HCT116 (cell line): ENCODE measurements at regions not wholly inside any gene's neighbourhood (a gene's known extent, or its start where the extent isn't known, plus 50 kb on each side); places are given as distances from the start of the nearest gene placed in this dataset.

Experiments
- ATAC-seq: fragments of 200-7000 bp; cut with Tn5 transposase; 2 replicates; pipeline ENCODE4 v1.9.1; 2020; ENCODE audit warnings: mild to moderate bottlenecking, moderate library complexity
- BruUV-seq: library from RNA; stranded (reverse); fragments of 400-500 nt; replicated peaks from 2 replicates; lab custom pipeline; 2021; lab: Mats Ljungman, UMichigan
- CTCF ChIA-PET: fragments of 300-600 bp; sonication (Branson Sonifier 250); formaldehyde crosslinking; loops from one replicate; lab custom pipeline; 2021; ENCODE audit warnings: antibody characterized with exemption; lab: Charles Lee
- POLR2A ChIA-PET: fragments of 300-600, 350-600 bp; sonication (Branson Sonifier 250); formaldehyde crosslinking; loops from one replicate; lab custom pipeline; 2021; ENCODE audit warnings: antibody characterized with exemption; lab: Charles Lee
- RAD21 ChIA-PET, 2 experiments: fragments of 300-600 bp; sonication (Branson Sonifier 250); formaldehyde crosslinking; loops; one replicate each; lab custom pipeline; 2023; ENCODE audit warnings: low total read pairs in 2 of 2; ENCODE audit not compliant: uncharacterized antibody in 2 of 2, unreplicated experiment in 2 of 2, low non-redundant PET in 1 of 2; lab: Charles Lee
- DNase-seq: peaks from one replicate; pipeline ENCODE4 v3.0.0-alpha.2; 2010; ENCODE audit warnings: low read depth, low spot score
- H2AFZ ChIP-seq: fragments of 200-600 bp; shearing (Covaris generic), sonication (generic); 2 replicates; pipeline ENCODE4 v1.6.1; 2017; ENCODE audit warnings: low read depth, mixed run types, mixed read lengths, antibody characterized with exemption, low read length; ENCODE audit not compliant: poor library complexity, severe bottlenecking
- H3K27ac ChIP-seq: 2 replicates; pipeline ENCODE4 v1.5.1; 2012; ENCODE audit warnings: low read depth, low read length
- H3K27me3 ChIP-seq: fragments of 200-600 bp; sonication (generic); 2 replicates; pipeline ENCODE4 v1.6.1; 2016; ENCODE audit warnings: mixed run types, low read length, mixed read lengths; ENCODE audit not compliant: insufficient read depth
- H3K36me3 ChIP-seq, 2 experiments: fragments of 200-500 bp in 1 of 2; fragments of 200-600 bp in 1 of 2; sonication (Bioruptor generic) in 1 of 2; sonication (generic) in 1 of 2; 2 replicates each; pipeline versions ENCODE4 v1.5.1 to v1.6.1; 2014 to 2016; ENCODE audit warnings: low read length in 2 of 2, inconsistent platforms in 1 of 2, mixed read lengths in 1 of 2, mixed run types in 1 of 2; ENCODE audit not compliant: insufficient read depth in 2 of 2, control insufficient read depth in 1 of 2
- H3K4me1 ChIP-seq, 2 experiments: fragments of 200-600 bp in 1 of 2; sonication (generic) in 1 of 2; 2 replicates each; pipeline versions ENCODE4 v1.5.1 to v1.6.1; 2012 to 2017; ENCODE audit warnings: low read length in 2 of 2, inconsistent platforms in 1 of 2, mild to moderate bottlenecking in 1 of 2, mixed read lengths in 1 of 2, mixed run types in 1 of 2, moderate library complexity in 1 of 2; ENCODE audit not compliant: insufficient read depth in 2 of 2, control insufficient read depth in 1 of 2
- H3K4me2 ChIP-seq: fragments of 200-600 bp; sonication (generic); 2 replicates; pipeline ENCODE4 v1.6.1; 2017; ENCODE audit warnings: mixed run types, low read length, mixed read lengths
- H3K4me3 ChIP-seq, 2 experiments: fragments of 200-600 bp in 1 of 2; sonication (generic) in 1 of 2; replicated peaks in 1 of 2; 2 replicates each; pipeline ENCODE4 v1.5.1; 2011 to 2016; ENCODE audit warnings: low read length in 2 of 2, control low read depth in 1 of 2, low read depth in 1 of 2, mild to moderate bottlenecking in 1 of 2, mixed read lengths in 1 of 2, mixed run types in 1 of 2
- H3K79me2 ChIP-seq: fragments of 200-600 bp; sonication (generic); 2 replicates; pipeline ENCODE4 v1.6.1; 2017; ENCODE audit warnings: mild to moderate bottlenecking, mixed run types, low read length, moderate library complexity, mixed read lengths; ENCODE audit not compliant: insufficient read depth
- H3K9ac ChIP-seq: fragments of 200-600 bp; sonication (generic); 2 replicates; pipeline ENCODE4 v1.6.1; 2016; ENCODE audit warnings: low read length, mixed read lengths
- H3K9me2 ChIP-seq: fragments of 200-600 bp; sonication (generic), shearing (Covaris generic); 2 replicates; pipeline ENCODE4 v1.6.1; 2017; ENCODE audit warnings: mixed run types, mild to moderate bottlenecking, moderate library complexity; ENCODE audit not compliant: insufficient read depth
- H3K9me3 ChIP-seq, 2 experiments: fragments of 200-500 bp in 1 of 2; fragments of 200-600 bp in 1 of 2; sonication (Bioruptor generic) in 1 of 2; sonication (generic) in 1 of 2; 2 replicates each; pipeline ENCODE4 v1.6.1; 2014 to 2017; ENCODE audit warnings: low read length in 2 of 2, mixed read lengths in 2 of 2, inconsistent platforms in 1 of 2, low read depth in 1 of 2, mild to moderate bottlenecking in 1 of 2, mixed run types in 1 of 2, moderate library complexity in 1 of 2; ENCODE audit not compliant: control insufficient read depth in 1 of 2, insufficient read depth in 1 of 2
- H4K20me1 ChIP-seq: fragments of 200-600 bp; sonication (generic), shearing (Covaris generic); 2 replicates; pipeline ENCODE4 v1.6.1; 2017; ENCODE audit warnings: mixed run types, mild to moderate bottlenecking, moderate library complexity; ENCODE audit not compliant: insufficient read depth
- CBX3 ChIP-seq: IDR thresholded peaks from 2 replicates; pipeline ENCODE4 v1.6.1; 2012; ENCODE audit warnings: low read depth
- ELF1 ChIP-seq: IDR thresholded peaks from 2 replicates; pipeline ENCODE4 v1.6.1; 2012; ENCODE audit warnings: low read depth, borderline replicate concordance
- EZH2phosphoT487 ChIP-seq: fragments of 200-600 bp; IDR thresholded peaks from 2 replicates; pipeline ENCODE4 v1.6.1; 2018; ENCODE audit warnings: antibody characterized with exemption, borderline replicate concordance
- FOSL1 ChIP-seq: IDR thresholded peaks from 2 replicates; pipeline ENCODE4 v1.6.1; 2012; ENCODE audit warnings: low read depth
- JUND ChIP-seq: IDR thresholded peaks from 2 replicates; pipeline ENCODE4 v1.6.1; 2012
- POLR2A ChIP-seq: IDR thresholded peaks from 2 replicates; pipeline ENCODE4 v1.7.0; 2011; ENCODE audit warnings: borderline replicate concordance; ENCODE audit not compliant: insufficient read depth, insufficient read length; ENCODE audit errors: extremely low read depth
- POLR2AphosphoS5 ChIP-seq: IDR thresholded peaks from 2 replicates; pipeline ENCODE4 v1.6.1; 2011; ENCODE audit warnings: mild to moderate bottlenecking, low read depth, low read length, moderate library complexity
- RAD21 ChIP-seq: IDR thresholded peaks from 2 replicates; pipeline ENCODE4 v1.6.1; 2012; ENCODE audit warnings: low read depth, mild to moderate bottlenecking
- SP1 ChIP-seq: IDR thresholded peaks from 2 replicates; pipeline ENCODE4 v1.6.1; 2012; ENCODE audit warnings: low read depth
- SRF ChIP-seq: IDR thresholded peaks from 2 replicates; pipeline ENCODE4 v1.6.1; 2012; ENCODE audit warnings: low read depth
- ZFX ChIP-seq: fragments of 450-650 bp; IDR thresholded peaks from 2 replicates; pipeline ENCODE4 v1.6.1; 2017
- ZNF274 ChIP-seq: fragments of 200-500 bp; sonication (Bioruptor generic); IDR thresholded peaks from 2 replicates; pipeline ENCODE4 v1.6.1; 2014; ENCODE audit warnings: mild to moderate bottlenecking, low read depth, low read length, inconsistent platforms
- intact Hi-C: fragments of 100-400 bp; cut with micrococcal nuclease; formaldehyde crosslinking; loops from 2 replicates; pipeline ENCODE4 v1.10.0; 2022
- TF ChIP-seq, protein P1 (sequence below), 3 experiments: fragments of 200-600 bp in 1 of 3; sonication (generic) in 1 of 3; IDR thresholded peaks in 2 of 3; conservative IDR thresholded peaks in 1 of 3; 2 replicates each; pipeline ENCODE4 v1.5.1; 2012 to 2017; ENCODE audit warnings: low read depth in 2 of 3, low read length in 2 of 3, antibody characterized with exemption in 1 of 3, borderline replicate concordance in 1 of 3, control low read depth in 1 of 3, mild to moderate bottlenecking in 1 of 3, mixed read lengths in 1 of 3, mixed run types in 1 of 3, moderate library complexity in 1 of 3; ENCODE audit not compliant: insufficient read depth in 1 of 3
- TF ChIP-seq, protein P2 (sequence below): IDR thresholded peaks from 2 replicates; pipeline ENCODE4 v1.6.1; 2012; ENCODE audit warnings: low read depth
- TF ChIP-seq, protein P3 (sequence below): IDR thresholded peaks from 2 replicates; pipeline ENCODE4 v1.6.1; 2011; ENCODE audit warnings: mild to moderate bottlenecking, low read length, moderate library complexity; ENCODE audit not compliant: insufficient replicate concordance; ENCODE audit errors: extremely low read depth

DNA sequence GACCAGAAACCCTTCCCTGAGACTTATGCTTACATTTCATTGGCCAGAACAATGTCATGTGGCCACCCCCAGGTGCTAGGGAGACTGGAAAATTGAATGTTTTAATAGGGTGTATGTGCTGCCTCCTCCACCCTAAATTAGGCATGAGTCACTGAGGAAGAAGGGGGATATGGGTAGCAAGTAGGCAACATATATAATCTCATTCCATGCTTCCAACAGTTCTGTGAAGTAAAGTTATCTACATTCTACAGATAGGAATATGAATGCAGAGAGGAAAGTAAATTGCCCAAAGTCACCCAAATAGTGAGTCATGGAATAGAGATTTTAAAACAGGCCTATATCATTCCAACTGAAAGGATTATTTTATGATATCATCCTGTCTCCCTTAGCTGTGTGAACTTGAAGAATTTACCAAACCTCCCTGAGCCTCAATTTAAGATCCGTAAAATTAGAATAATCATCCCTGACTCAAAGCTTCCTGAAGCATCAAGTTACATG, 168.6 kb upstream of the FGGY start:
- ChIA-PET CTCF (no interaction called here), RAD21 (no interaction called here), POLR2A (no interaction called here)
- H3K9ac ChIP-seq: no peak overlapping the region
- no peaks in the 10 kb centered on the region for H3K27me3 ChIP-seq
- no peak overlapping the region for H2AFZ ChIP-seq
- H3K4me3 ChIP-seq: no peak overlapping the region
- BruUV-seq: no TSS peak
- TF ChIP-seq SRF (no peak), POLR2AphosphoS5 (no peak), FOSL1 (no peak), ELF1 (no peak), CBX3 (no peak), ZNF274 (no peak), ZFX (no peak), POLR2A (no peak), SP1 (no peak), RAD21 (no peak), JUND (no peak), EZH2phosphoT487 (no peak)
- TF ChIP-seq, protein P1, sequence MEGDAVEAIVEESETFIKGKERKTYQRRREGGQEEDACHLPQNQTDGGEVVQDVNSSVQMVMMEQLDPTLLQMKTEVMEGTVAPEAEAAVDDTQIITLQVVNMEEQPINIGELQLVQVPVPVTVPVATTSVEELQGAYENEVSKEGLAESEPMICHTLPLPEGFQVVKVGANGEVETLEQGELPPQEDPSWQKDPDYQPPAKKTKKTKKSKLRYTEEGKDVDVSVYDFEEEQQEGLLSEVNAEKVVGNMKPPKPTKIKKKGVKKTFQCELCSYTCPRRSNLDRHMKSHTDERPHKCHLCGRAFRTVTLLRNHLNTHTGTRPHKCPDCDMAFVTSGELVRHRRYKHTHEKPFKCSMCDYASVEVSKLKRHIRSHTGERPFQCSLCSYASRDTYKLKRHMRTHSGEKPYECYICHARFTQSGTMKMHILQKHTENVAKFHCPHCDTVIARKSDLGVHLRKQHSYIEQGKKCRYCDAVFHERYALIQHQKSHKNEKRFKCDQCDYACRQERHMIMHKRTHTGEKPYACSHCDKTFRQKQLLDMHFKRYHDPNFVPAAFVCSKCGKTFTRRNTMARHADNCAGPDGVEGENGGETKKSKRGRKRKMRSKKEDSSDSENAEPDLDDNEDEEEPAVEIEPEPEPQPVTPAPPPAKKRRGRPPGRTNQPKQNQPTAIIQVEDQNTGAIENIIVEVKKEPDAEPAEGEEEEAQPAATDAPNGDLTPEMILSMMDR (IDR thresholded peaks at IDR 0.05 in 2 of 3, conservative IDR thresholded peaks at IDR 0.05 in 1 of 3; ENCODE audit: borderline replicate concordance in 1 of 3, insufficient read depth in 1 of 3, low read depth in 2 of 3, low read length in 2 of 3): no peak
- TF ChIP-seq, protein P2, sequence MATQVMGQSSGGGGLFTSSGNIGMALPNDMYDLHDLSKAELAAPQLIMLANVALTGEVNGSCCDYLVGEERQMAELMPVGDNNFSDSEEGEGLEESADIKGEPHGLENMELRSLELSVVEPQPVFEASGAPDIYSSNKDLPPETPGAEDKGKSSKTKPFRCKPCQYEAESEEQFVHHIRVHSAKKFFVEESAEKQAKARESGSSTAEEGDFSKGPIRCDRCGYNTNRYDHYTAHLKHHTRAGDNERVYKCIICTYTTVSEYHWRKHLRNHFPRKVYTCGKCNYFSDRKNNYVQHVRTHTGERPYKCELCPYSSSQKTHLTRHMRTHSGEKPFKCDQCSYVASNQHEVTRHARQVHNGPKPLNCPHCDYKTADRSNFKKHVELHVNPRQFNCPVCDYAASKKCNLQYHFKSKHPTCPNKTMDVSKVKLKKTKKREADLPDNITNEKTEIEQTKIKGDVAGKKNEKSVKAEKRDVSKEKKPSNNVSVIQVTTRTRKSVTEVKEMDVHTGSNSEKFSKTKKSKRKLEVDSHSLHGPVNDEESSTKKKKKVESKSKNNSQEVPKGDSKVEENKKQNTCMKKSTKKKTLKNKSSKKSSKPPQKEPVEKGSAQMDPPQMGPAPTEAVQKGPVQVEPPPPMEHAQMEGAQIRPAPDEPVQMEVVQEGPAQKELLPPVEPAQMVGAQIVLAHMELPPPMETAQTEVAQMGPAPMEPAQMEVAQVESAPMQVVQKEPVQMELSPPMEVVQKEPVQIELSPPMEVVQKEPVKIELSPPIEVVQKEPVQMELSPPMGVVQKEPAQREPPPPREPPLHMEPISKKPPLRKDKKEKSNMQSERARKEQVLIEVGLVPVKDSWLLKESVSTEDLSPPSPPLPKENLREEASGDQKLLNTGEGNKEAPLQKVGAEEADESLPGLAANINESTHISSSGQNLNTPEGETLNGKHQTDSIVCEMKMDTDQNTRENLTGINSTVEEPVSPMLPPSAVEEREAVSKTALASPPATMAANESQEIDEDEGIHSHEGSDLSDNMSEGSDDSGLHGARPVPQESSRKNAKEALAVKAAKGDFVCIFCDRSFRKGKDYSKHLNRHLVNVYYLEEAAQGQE: no peak
- TF ChIP-seq, protein P3, sequence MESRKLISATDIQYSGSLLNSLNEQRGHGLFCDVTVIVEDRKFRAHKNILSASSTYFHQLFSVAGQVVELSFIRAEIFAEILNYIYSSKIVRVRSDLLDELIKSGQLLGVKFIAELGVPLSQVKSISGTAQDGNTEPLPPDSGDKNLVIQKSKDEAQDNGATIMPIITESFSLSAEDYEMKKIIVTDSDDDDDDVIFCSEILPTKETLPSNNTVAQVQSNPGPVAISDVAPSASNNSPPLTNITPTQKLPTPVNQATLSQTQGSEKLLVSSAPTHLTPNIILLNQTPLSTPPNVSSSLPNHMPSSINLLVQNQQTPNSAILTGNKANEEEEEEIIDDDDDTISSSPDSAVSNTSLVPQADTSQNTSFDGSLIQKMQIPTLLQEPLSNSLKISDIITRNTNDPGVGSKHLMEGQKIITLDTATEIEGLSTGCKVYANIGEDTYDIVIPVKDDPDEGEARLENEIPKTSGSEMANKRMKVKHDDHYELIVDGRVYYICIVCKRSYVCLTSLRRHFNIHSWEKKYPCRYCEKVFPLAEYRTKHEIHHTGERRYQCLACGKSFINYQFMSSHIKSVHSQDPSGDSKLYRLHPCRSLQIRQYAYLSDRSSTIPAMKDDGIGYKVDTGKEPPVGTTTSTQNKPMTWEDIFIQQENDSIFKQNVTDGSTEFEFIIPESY: no peak
- no peaks in the 10 kb centered on the region for H3K9me3 ChIP-seq
- intact Hi-C loops: no loop called here
- no peak for ATAC-seq
- H4K20me1 ChIP-seq: no peaks in the 10 kb centered on the region
- H3K4me2 ChIP-seq: no peak overlapping the region
- no peaks in the 10 kb centered on the region for H3K9me2 ChIP-seq
- no peak for DNase-seq
- no peaks in the 10 kb centered on the region; a peak in 1 of 4 replicates for H3K4me1 ChIP-seq
- H3K27ac ChIP-seq: no peak overlapping the region
- H3K36me3 ChIP-seq: no peaks in the 10 kb centered on the region
- no peaks in the 10 kb centered on the region for H3K79me2 ChIP-seq
